Muscle layer of colon (tissue), 2 donors: ENCODE measurements at regions not wholly inside any gene's neighbourhood (a gene's known extent, or its start where the extent isn't known, plus 50 kb on each side); places are given as distances from the start of the nearest gene placed in this dataset.

Experiments used
- H3K27ac ChIP-seq: one replicate; pipeline ENCODE4 v1.7.0; 2013; ENCODE audit warnings: low read depth, mild to moderate bottlenecking, low read length, moderate library complexity
- H3K27me3 ChIP-seq, 2 donors: one replicate each; pipeline ENCODE4 v1.7.0; 2013; ENCODE audit warnings: low read length in 2 of 2, mild to moderate bottlenecking in 2 of 2; ENCODE audit not compliant: insufficient read depth in 2 of 2, control insufficient read depth in 1 of 2
- H3K36me3 ChIP-seq: one replicate; pipeline ENCODE4 v1.7.0; 2013; ENCODE audit warnings: mild to moderate bottlenecking, low read length; ENCODE audit not compliant: insufficient read depth
- H3K4me1 ChIP-seq: one replicate; pipeline ENCODE4 v1.7.0; 2013; ENCODE audit warnings: mild to moderate bottlenecking, low read length; ENCODE audit not compliant: insufficient read depth
- H3K4me3 ChIP-seq, 2 donors: one replicate each; pipeline ENCODE4 v1.7.0; 2013; ENCODE audit warnings: low read length in 2 of 2, low read depth in 1 of 2, mild to moderate bottlenecking in 1 of 2, moderate library complexity in 1 of 2
- H3K9ac ChIP-seq: one replicate; pipeline ENCODE4 v1.7.0; 2013; ENCODE audit warnings: low read length
- H3K9me3 ChIP-seq: one replicate; pipeline ENCODE4 v1.7.0; 2013; ENCODE audit warnings: mild to moderate bottlenecking, low read length
- donor health status: abdominal sarcoma.
- donor health status: Adenocarcinoma of cecum.

GRCh38 chr15:88403351-88403791 lies 63.8 kb downstream of the MRPL46 start:
- peaks cover 18% of the 10 kb centered on the region for H3K4me1 ChIP-seq
- no peaks in the 10 kb centered on the region for H3K36me3 ChIP-seq
- H3K27me3 ChIP-seq, result no peaks in the 10 kb centered on the region
- no peak overlapping the region for H3K9ac ChIP-seq
- no peak overlapping the region for H3K4me3 ChIP-seq
- no peak overlapping the region for H3K27ac ChIP-seq
- H3K9me3 ChIP-seq, result no peaks in the 10 kb centered on the region

- H3K9ac ChIP-seq, result no peak overlapping the region
- no peak overlapping the region for H3K4me3 ChIP-seq
- no peaks in the 10 kb centered on the region for H3K9me3 ChIP-seq
- no peaks in the 10 kb centered on the region for H3K27me3 ChIP-seq
- no peaks in the 10 kb centered on the region for H3K36me3 ChIP-seq
- no peak overlapping the region for H3K27ac ChIP-seq
- peaks cover 18% of the 10 kb centered on the region for H3K4me1 ChIP-seq
Observed at GRCh38 chr15:88401996-88402656, 65.1 kb downstream of the MRPL46 start.

GRCh38 chr15:88401251-88401995 lies 65.8 kb downstream of the MRPL46 start:
- peak overlapping the region in 1 of 2 donors; percentile 5 for H3K4me3 ChIP-seq
- H3K27me3 ChIP-seq, result no peaks in the 10 kb centered on the region
- no peaks in the 10 kb centered on the region for H3K9me3 ChIP-seq
- no peak overlapping the region for H3K27ac ChIP-seq
- H3K9ac ChIP-seq, result no peak overlapping the region
- no peaks in the 10 kb centered on the region for H3K36me3 ChIP-seq
- peaks cover 18% of the 10 kb centered on the region for H3K4me1 ChIP-seq

GRCh38 chr15:88400591-88401250 lies 66.5 kb downstream of the MRPL46 start:
- no peak overlapping the region for H3K9ac ChIP-seq

GRCh38 chr15:88400084-88400483 lies 67.1 kb downstream of the MRPL46 start:
- Histone ChIP-seq H3K36me3 (no peaks in the 10 kb centered on the region), H3K9ac (no peak overlapping the region), H3K4me1 (peaks cover 20% of the 10 kb centered on the region), H3K27ac (no peak overlapping the region), H3K9me3 (no peaks in the 10 kb centered on the region), H3K27me3 (no peaks in the 10 kb centered on the region), H3K4me3 (no peak overlapping the region)

More at GRCh38 chr15:88400591-88401250, 66.5 kb downstream of the MRPL46 start:
- Histone ChIP-seq H3K4me1 (peaks cover 18% of the 10 kb centered on the region), H3K27me3 (no peaks in the 10 kb centered on the region), H3K36me3 (no peaks in the 10 kb centered on the region), H3K4me3 (no peak overlapping the region), H3K27ac (no peak overlapping the region), H3K9me3 (no peaks in the 10 kb centered on the region)

- Histone ChIP-seq H3K27me3 (no peaks in the 10 kb centered on the region), H3K4me3 (no peak overlapping the region), H3K9ac (no peak overlapping the region), H3K4me1 (peaks cover 27% of the 10 kb centered on the region), H3K9me3 (no peaks in the 10 kb centered on the region), H3K36me3 (no peaks in the 10 kb centered on the region), H3K27ac (no peak overlapping the region)
Observed at GRCh38 chr15:88399021-88399685, 68.0 kb downstream of the MRPL46 start.

- H3K27ac ChIP-seq, result no peak overlapping the region
- H3K4me1 ChIP-seq, result peaks cover 30% of the 10 kb centered on the region
- H3K9me3 ChIP-seq, result no peaks in the 10 kb centered on the region
- no peak overlapping the region for H3K4me3 ChIP-seq
- H3K9ac ChIP-seq, result no peak overlapping the region
- H3K36me3 ChIP-seq, result no peaks in the 10 kb centered on the region
- H3K27me3 ChIP-seq, result no peaks in the 10 kb centered on the region
Observed at GRCh38 chr15:88398011-88398410, 69.2 kb downstream of the MRPL46 start.

GRCh38 chr15:88397506-88397905 lies 69.7 kb downstream of the MRPL46 start:
- Histone ChIP-seq H3K9ac (no peak overlapping the region), H3K36me3 (no peaks in the 10 kb centered on the region), H3K9me3 (no peaks in the 10 kb centered on the region), H3K4me1 (peaks cover 30% of the 10 kb centered on the region), H3K27ac (no peak overlapping the region), H3K27me3 (no peaks in the 10 kb centered on the region), H3K4me3 (no peak overlapping the region)

- Histone ChIP-seq H3K9me3 (no peaks in the 10 kb centered on the region), H3K4me3 (no peak overlapping the region), H3K36me3 (no peaks in the 10 kb centered on the region), H3K27ac (no peak overlapping the region), H3K27me3 (no peaks in the 10 kb centered on the region), H3K4me1 (peaks cover 18% of the 10 kb centered on the region), H3K9ac (no peak overlapping the region)
Observed at GRCh38 chr15:88395872-88396781, 71.1 kb downstream of the MRPL46 start.

GRCh38 chr15:88395241-88395640 lies 71.9 kb downstream of the MRPL46 start:
- Histone ChIP-seq H3K36me3 (no peaks in the 10 kb centered on the region), H3K4me1 (peaks cover 12% of the 10 kb centered on the region), H3K9ac (no peak overlapping the region), H3K27me3 (no peaks in the 10 kb centered on the region), H3K27ac (no peak overlapping the region), H3K9me3 (no peaks in the 10 kb centered on the region), H3K4me3 (no peak overlapping the region)
